HCT116 (cell line): ENCODE measurements at regions not wholly inside any gene's neighbourhood (a gene's known extent, or its start where the extent isn't known, plus 50 kb on each side); places are given as distances from the start of the nearest gene placed in this dataset.

Experiments
- ATAC-seq: fragments of 200-7000 bp; cut with Tn5 transposase; 2 replicates; pipeline ENCODE4 v1.9.1; 2020; ENCODE audit warnings: mild to moderate bottlenecking, moderate library complexity
- BruUV-seq: library from RNA; stranded (reverse); fragments of 400-500 nt; replicated peaks from 2 replicates; lab custom pipeline; 2021; lab: Mats Ljungman, UMichigan
- CTCF ChIA-PET: fragments of 300-600 bp; sonication (Branson Sonifier 250); formaldehyde crosslinking; loops from one replicate; lab custom pipeline; 2021; ENCODE audit warnings: antibody characterized with exemption; lab: Charles Lee
- POLR2A ChIA-PET: fragments of 300-600, 350-600 bp; sonication (Branson Sonifier 250); formaldehyde crosslinking; loops from one replicate; lab custom pipeline; 2021; ENCODE audit warnings: antibody characterized with exemption; lab: Charles Lee
- RAD21 ChIA-PET, 2 experiments: fragments of 300-600 bp; sonication (Branson Sonifier 250); formaldehyde crosslinking; loops; one replicate each; lab custom pipeline; 2023; ENCODE audit warnings: low total read pairs in 2 of 2; ENCODE audit not compliant: uncharacterized antibody in 2 of 2, unreplicated experiment in 2 of 2, low non-redundant PET in 1 of 2; lab: Charles Lee
- DNase-seq: peaks from one replicate; pipeline ENCODE4 v3.0.0-alpha.2; 2010; ENCODE audit warnings: low read depth, low spot score
- H2AFZ ChIP-seq: fragments of 200-600 bp; shearing (Covaris generic), sonication (generic); 2 replicates; pipeline ENCODE4 v1.6.1; 2017; ENCODE audit warnings: low read depth, mixed run types, mixed read lengths, antibody characterized with exemption, low read length; ENCODE audit not compliant: poor library complexity, severe bottlenecking
- H3K27ac ChIP-seq: 2 replicates; pipeline ENCODE4 v1.5.1; 2012; ENCODE audit warnings: low read depth, low read length
- H3K27me3 ChIP-seq: fragments of 200-600 bp; sonication (generic); 2 replicates; pipeline ENCODE4 v1.6.1; 2016; ENCODE audit warnings: mixed run types, low read length, mixed read lengths; ENCODE audit not compliant: insufficient read depth
- H3K36me3 ChIP-seq, 2 experiments: fragments of 200-500 bp in 1 of 2; fragments of 200-600 bp in 1 of 2; sonication (Bioruptor generic) in 1 of 2; sonication (generic) in 1 of 2; 2 replicates each; pipeline versions ENCODE4 v1.5.1 to v1.6.1; 2014 to 2016; ENCODE audit warnings: low read length in 2 of 2, inconsistent platforms in 1 of 2, mixed read lengths in 1 of 2, mixed run types in 1 of 2; ENCODE audit not compliant: insufficient read depth in 2 of 2, control insufficient read depth in 1 of 2
- H3K4me1 ChIP-seq, 2 experiments: fragments of 200-600 bp in 1 of 2; sonication (generic) in 1 of 2; 2 replicates each; pipeline versions ENCODE4 v1.5.1 to v1.6.1; 2012 to 2017; ENCODE audit warnings: low read length in 2 of 2, inconsistent platforms in 1 of 2, mild to moderate bottlenecking in 1 of 2, mixed read lengths in 1 of 2, mixed run types in 1 of 2, moderate library complexity in 1 of 2; ENCODE audit not compliant: insufficient read depth in 2 of 2, control insufficient read depth in 1 of 2
- H3K4me2 ChIP-seq: fragments of 200-600 bp; sonication (generic); 2 replicates; pipeline ENCODE4 v1.6.1; 2017; ENCODE audit warnings: mixed run types, low read length, mixed read lengths
- H3K4me3 ChIP-seq, 2 experiments: fragments of 200-600 bp in 1 of 2; sonication (generic) in 1 of 2; replicated peaks in 1 of 2; 2 replicates each; pipeline ENCODE4 v1.5.1; 2011 to 2016; ENCODE audit warnings: low read length in 2 of 2, control low read depth in 1 of 2, low read depth in 1 of 2, mild to moderate bottlenecking in 1 of 2, mixed read lengths in 1 of 2, mixed run types in 1 of 2
- H3K79me2 ChIP-seq: fragments of 200-600 bp; sonication (generic); 2 replicates; pipeline ENCODE4 v1.6.1; 2017; ENCODE audit warnings: mild to moderate bottlenecking, mixed run types, low read length, moderate library complexity, mixed read lengths; ENCODE audit not compliant: insufficient read depth
- H3K9ac ChIP-seq: fragments of 200-600 bp; sonication (generic); 2 replicates; pipeline ENCODE4 v1.6.1; 2016; ENCODE audit warnings: low read length, mixed read lengths
- H3K9me2 ChIP-seq: fragments of 200-600 bp; sonication (generic), shearing (Covaris generic); 2 replicates; pipeline ENCODE4 v1.6.1; 2017; ENCODE audit warnings: mixed run types, mild to moderate bottlenecking, moderate library complexity; ENCODE audit not compliant: insufficient read depth
- H3K9me3 ChIP-seq, 2 experiments: fragments of 200-500 bp in 1 of 2; fragments of 200-600 bp in 1 of 2; sonication (Bioruptor generic) in 1 of 2; sonication (generic) in 1 of 2; 2 replicates each; pipeline ENCODE4 v1.6.1; 2014 to 2017; ENCODE audit warnings: low read length in 2 of 2, mixed read lengths in 2 of 2, inconsistent platforms in 1 of 2, low read depth in 1 of 2, mild to moderate bottlenecking in 1 of 2, mixed run types in 1 of 2, moderate library complexity in 1 of 2; ENCODE audit not compliant: control insufficient read depth in 1 of 2, insufficient read depth in 1 of 2
- H4K20me1 ChIP-seq: fragments of 200-600 bp; sonication (generic), shearing (Covaris generic); 2 replicates; pipeline ENCODE4 v1.6.1; 2017; ENCODE audit warnings: mixed run types, mild to moderate bottlenecking, moderate library complexity; ENCODE audit not compliant: insufficient read depth
- EZH2phosphoT487 ChIP-seq: fragments of 200-600 bp; IDR thresholded peaks from 2 replicates; pipeline ENCODE4 v1.6.1; 2018; ENCODE audit warnings: antibody characterized with exemption, borderline replicate concordance
- RAD21 ChIP-seq: IDR thresholded peaks from 2 replicates; pipeline ENCODE4 v1.6.1; 2012; ENCODE audit warnings: low read depth, mild to moderate bottlenecking
- TCF7L2 ChIP-seq: IDR thresholded peaks from 2 replicates; pipeline ENCODE4 v1.7.0; 2011; ENCODE audit warnings: borderline replicate concordance, inconsistent platforms; ENCODE audit not compliant: insufficient read depth, insufficient read length; ENCODE audit errors: extremely low read depth
- ZFX ChIP-seq: fragments of 450-650 bp; IDR thresholded peaks from 2 replicates; pipeline ENCODE4 v1.6.1; 2017
- intact Hi-C: fragments of 100-400 bp; cut with micrococcal nuclease; formaldehyde crosslinking; loops from 2 replicates; pipeline ENCODE4 v1.10.0; 2022
- TF ChIP-seq, protein P1 (sequence below): IDR thresholded peaks from 2 replicates; pipeline ENCODE4 v1.6.1; 2011; ENCODE audit warnings: mild to moderate bottlenecking, low read length, moderate library complexity; ENCODE audit not compliant: insufficient replicate concordance; ENCODE audit errors: extremely low read depth
- TF ChIP-seq, protein P2 (sequence below): IDR thresholded peaks from 2 replicates; pipeline ENCODE4 v1.6.1; 2012; ENCODE audit warnings: low read depth

DNA sequence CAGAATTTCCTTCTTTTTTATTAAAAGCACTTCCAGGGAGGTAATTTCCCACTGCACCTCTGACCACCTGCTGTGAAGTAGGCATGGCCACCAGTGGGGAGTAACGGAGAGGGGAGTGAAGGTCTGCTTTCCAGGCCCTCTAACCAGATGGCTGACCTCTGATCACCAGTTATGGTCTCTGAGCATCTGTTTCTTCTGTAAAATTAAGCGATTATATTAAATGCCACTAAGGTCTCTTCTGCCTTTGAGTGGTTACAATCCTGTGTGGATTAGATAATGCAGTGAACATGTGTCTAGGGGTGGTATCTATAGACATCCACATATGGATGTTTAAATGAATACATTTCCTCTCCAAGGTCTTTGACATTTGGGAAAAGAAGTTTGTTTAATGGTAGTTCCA is 199.6 kb downstream of the HERPUD2 start (continued):
- TF ChIP-seq, protein P1, sequence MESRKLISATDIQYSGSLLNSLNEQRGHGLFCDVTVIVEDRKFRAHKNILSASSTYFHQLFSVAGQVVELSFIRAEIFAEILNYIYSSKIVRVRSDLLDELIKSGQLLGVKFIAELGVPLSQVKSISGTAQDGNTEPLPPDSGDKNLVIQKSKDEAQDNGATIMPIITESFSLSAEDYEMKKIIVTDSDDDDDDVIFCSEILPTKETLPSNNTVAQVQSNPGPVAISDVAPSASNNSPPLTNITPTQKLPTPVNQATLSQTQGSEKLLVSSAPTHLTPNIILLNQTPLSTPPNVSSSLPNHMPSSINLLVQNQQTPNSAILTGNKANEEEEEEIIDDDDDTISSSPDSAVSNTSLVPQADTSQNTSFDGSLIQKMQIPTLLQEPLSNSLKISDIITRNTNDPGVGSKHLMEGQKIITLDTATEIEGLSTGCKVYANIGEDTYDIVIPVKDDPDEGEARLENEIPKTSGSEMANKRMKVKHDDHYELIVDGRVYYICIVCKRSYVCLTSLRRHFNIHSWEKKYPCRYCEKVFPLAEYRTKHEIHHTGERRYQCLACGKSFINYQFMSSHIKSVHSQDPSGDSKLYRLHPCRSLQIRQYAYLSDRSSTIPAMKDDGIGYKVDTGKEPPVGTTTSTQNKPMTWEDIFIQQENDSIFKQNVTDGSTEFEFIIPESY, result no peak
- no peak for TF ChIP-seq EZH2phosphoT487

DNA sequence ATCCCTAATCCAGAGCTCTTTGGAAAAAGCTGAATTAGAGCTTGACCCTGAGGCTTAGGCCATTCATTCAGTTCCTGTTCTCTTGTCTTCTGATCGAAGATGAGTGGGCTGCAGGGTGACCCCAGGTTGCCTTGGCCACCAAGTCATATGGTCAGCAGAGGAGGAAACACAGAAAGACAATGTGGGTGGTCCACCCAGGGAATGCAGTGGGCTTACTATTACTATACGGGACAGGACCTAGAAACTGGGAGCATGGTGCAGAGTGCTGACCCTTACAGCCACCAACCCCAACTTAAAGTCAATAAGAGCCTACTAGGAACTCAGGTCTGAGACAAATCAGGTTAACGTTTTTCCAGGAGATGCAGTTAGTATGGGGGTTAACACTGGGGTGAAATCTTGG is 200.5 kb downstream of the HERPUD2 start:
- H3K9me2 ChIP-seq, result no peaks in the 10 kb centered on the region
- no TSS peak for BruUV-seq
- no peak overlapping the region for H3K4me2 ChIP-seq
- no peaks in the 10 kb centered on the region for H3K79me2 ChIP-seq
- no peaks in the 10 kb centered on the region for H3K27me3 ChIP-seq
- CTCF ChIA-PET, result interaction anchor here (0.7 kb wide), 1 partner anchor 26 kb away, joined by 3 read pairs; no protein-coding TSS in a partner anchor
- H3K36me3 ChIP-seq, result no peaks in the 10 kb centered on the region
- H2AFZ ChIP-seq, result no peak overlapping the region
- no peaks in the 10 kb centered on the region for H4K20me1 ChIP-seq
- ATAC-seq (no peak), DNase-seq (no peak)
- no peaks in the 10 kb centered on the region for H3K4me1 ChIP-seq
- H3K9ac ChIP-seq, result no peak overlapping the region
- H3K4me3 ChIP-seq, result no peak overlapping the region
- no peaks in the 10 kb centered on the region for H3K9me3 ChIP-seq
- POLR2A ChIA-PET, result no interaction called here
- intact Hi-C loops, result no loop called here
- RAD21 ChIA-PET, result no interaction called here
- TF ChIP-seq, protein P2, sequence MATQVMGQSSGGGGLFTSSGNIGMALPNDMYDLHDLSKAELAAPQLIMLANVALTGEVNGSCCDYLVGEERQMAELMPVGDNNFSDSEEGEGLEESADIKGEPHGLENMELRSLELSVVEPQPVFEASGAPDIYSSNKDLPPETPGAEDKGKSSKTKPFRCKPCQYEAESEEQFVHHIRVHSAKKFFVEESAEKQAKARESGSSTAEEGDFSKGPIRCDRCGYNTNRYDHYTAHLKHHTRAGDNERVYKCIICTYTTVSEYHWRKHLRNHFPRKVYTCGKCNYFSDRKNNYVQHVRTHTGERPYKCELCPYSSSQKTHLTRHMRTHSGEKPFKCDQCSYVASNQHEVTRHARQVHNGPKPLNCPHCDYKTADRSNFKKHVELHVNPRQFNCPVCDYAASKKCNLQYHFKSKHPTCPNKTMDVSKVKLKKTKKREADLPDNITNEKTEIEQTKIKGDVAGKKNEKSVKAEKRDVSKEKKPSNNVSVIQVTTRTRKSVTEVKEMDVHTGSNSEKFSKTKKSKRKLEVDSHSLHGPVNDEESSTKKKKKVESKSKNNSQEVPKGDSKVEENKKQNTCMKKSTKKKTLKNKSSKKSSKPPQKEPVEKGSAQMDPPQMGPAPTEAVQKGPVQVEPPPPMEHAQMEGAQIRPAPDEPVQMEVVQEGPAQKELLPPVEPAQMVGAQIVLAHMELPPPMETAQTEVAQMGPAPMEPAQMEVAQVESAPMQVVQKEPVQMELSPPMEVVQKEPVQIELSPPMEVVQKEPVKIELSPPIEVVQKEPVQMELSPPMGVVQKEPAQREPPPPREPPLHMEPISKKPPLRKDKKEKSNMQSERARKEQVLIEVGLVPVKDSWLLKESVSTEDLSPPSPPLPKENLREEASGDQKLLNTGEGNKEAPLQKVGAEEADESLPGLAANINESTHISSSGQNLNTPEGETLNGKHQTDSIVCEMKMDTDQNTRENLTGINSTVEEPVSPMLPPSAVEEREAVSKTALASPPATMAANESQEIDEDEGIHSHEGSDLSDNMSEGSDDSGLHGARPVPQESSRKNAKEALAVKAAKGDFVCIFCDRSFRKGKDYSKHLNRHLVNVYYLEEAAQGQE, result no peak
- TF ChIP-seq ZFX (no peak), TCF7L2 (no peak), RAD21 (no peak)
- H3K27ac ChIP-seq, result no peak overlapping the region
